Ishikawa (cell line): ENCODE measurements at regions not wholly inside any gene's neighbourhood (a gene's known extent, or its start where the extent isn't known, plus 50 kb on each side); places are given as distances from the start of the nearest gene placed in this dataset.

Experiments
- CEBPB ChIP-seq: IDR thresholded peaks from 2 replicates; pipeline ENCODE4 v1.6.1; 2012
- CREB1 ChIP-seq: IDR thresholded peaks from 2 replicates; pipeline ENCODE4 v1.6.1; 2012; ENCODE audit warnings: low read depth
- EGR1 ChIP-seq: IDR thresholded peaks from 2 replicates; pipeline ENCODE4 v1.6.1; 2012
- EP300 ChIP-seq: IDR thresholded peaks from 2 replicates; pipeline ENCODE4 v1.6.1; 2012; ENCODE audit warnings: borderline replicate concordance
- FOXM1 ChIP-seq: IDR thresholded peaks from 2 replicates; pipeline ENCODE4 v1.6.1; 2012; ENCODE audit warnings: low read depth, borderline replicate concordance
- NFIC ChIP-seq: IDR thresholded peaks from 2 replicates; pipeline ENCODE4 v1.6.1; 2012
- RAD21 ChIP-seq: IDR thresholded peaks from 2 replicates; pipeline ENCODE4 v1.6.1; 2012; ENCODE audit warnings: low read depth
- TAF1 ChIP-seq: IDR thresholded peaks from 2 replicates; pipeline ENCODE4 v1.6.1; 2012; ENCODE audit warnings: low read depth, mild to moderate bottlenecking
- TCF12 ChIP-seq: IDR thresholded peaks from 2 replicates; pipeline ENCODE4 v1.6.1; 2012; ENCODE audit warnings: low read depth
- TEAD4 ChIP-seq: IDR thresholded peaks from 2 replicates; pipeline ENCODE4 v1.6.1; 2012
- YY1 ChIP-seq: IDR thresholded peaks from 2 replicates; pipeline ENCODE4 v1.6.1; 2012; ENCODE audit warnings: low read depth
- ZBTB7A ChIP-seq: IDR thresholded peaks from 2 replicates; pipeline ENCODE4 v1.6.1; 2012; ENCODE audit warnings: low read depth
- TF ChIP-seq, protein P1 (sequence below): IDR thresholded peaks from 2 replicates; pipeline ENCODE4 v1.6.1; 2012
- TF ChIP-seq, protein P2 (sequence below): IDR thresholded peaks from 2 replicates; pipeline ENCODE4 v1.6.1; 2012; ENCODE audit warnings: low read depth, mild to moderate bottlenecking
- TF ChIP-seq, protein P3 (sequence below): IDR thresholded peaks from 2 replicates; pipeline ENCODE4 v1.6.1; 2012

DNA sequence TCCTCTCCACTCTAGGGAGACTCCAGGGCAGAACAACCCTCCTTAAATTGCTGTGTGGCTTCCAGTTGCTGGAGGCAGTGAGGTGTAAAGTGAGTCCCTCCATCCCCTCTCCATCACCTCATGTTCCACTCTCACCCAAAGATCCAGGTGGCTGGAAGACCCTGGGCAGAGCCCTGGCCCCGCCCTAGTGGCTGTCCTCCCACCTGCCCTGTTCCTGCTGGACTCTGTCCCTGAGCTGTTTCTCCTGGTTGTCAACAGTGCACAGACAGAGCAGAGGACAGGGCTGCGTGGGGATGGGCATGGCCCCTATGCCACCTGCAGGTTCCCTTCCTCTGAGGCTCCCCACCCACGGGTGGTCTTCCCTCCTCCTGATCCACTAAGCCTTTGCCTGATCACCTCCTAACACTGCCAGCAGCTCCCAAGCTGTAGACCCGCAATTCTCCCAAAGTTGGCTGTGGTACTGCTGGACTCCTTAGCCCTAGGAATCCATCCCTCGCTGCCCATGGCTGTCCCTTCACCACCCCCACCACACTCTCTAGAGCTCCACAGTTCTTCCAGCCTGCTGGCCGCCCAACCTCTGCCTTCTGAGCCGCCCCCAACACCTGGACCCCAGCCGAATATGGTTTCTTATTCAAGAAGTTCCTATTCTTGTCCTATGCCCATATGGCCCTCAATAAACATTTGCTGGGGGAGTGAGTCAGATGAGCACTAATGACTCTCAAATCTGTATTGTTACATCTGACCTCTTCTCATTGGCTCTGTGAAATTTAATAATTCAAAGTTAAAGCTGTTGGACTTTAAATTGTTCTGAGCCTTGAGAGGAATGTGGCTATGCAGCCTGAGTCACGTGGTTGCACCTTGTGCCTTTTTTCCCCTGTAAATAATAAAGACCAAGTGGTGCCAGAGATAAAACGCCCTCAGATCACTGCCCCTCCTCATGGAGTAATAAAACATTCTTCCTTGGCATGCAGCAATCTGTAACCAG lies 260.0 kb upstream of the HS6ST1 start:
- TF ChIP-seq, protein P1, sequence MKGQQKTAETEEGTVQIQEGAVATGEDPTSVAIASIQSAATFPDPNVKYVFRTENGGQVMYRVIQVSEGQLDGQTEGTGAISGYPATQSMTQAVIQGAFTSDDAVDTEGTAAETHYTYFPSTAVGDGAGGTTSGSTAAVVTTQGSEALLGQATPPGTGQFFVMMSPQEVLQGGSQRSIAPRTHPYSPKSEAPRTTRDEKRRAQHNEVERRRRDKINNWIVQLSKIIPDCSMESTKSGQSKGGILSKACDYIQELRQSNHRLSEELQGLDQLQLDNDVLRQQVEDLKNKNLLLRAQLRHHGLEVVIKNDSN = peak; percentile 78
- no peak; the same call in 1 of the 2 replicates for TF ChIP-seq TEAD4

DNA sequence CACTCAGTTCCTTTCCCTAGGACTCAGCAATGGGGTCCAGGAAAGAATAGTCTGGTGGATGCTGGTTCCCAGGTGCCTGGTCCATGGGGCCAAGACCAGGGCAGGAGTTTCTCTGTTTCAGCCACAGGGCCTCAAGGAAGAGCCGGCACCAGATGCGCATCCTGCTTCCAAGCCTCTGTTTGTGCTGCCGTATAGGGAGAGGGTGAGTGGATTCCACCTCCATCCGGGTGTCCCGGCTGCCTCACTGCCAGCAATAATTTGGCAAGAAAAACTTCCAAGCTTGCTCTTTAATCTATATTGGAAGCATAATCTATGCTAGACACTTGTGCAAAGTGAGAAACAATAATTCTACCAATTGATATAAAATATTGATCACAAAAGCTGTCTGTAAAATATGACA lies 261.2 kb upstream of the HS6ST1 start:
- TF ChIP-seq TAF1 = no peak
- no peak for TF ChIP-seq ZBTB7A
- TF ChIP-seq NFIC = no peak
- TF ChIP-seq, protein P1 = no peak
- TF ChIP-seq, protein P2, sequence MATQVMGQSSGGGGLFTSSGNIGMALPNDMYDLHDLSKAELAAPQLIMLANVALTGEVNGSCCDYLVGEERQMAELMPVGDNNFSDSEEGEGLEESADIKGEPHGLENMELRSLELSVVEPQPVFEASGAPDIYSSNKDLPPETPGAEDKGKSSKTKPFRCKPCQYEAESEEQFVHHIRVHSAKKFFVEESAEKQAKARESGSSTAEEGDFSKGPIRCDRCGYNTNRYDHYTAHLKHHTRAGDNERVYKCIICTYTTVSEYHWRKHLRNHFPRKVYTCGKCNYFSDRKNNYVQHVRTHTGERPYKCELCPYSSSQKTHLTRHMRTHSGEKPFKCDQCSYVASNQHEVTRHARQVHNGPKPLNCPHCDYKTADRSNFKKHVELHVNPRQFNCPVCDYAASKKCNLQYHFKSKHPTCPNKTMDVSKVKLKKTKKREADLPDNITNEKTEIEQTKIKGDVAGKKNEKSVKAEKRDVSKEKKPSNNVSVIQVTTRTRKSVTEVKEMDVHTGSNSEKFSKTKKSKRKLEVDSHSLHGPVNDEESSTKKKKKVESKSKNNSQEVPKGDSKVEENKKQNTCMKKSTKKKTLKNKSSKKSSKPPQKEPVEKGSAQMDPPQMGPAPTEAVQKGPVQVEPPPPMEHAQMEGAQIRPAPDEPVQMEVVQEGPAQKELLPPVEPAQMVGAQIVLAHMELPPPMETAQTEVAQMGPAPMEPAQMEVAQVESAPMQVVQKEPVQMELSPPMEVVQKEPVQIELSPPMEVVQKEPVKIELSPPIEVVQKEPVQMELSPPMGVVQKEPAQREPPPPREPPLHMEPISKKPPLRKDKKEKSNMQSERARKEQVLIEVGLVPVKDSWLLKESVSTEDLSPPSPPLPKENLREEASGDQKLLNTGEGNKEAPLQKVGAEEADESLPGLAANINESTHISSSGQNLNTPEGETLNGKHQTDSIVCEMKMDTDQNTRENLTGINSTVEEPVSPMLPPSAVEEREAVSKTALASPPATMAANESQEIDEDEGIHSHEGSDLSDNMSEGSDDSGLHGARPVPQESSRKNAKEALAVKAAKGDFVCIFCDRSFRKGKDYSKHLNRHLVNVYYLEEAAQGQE = no peak
- TF ChIP-seq EP300 = no peak
- no peak for TF ChIP-seq TCF12
- no peak for TF ChIP-seq CREB1
- TF ChIP-seq RAD21 = no peak
- no peak for TF ChIP-seq YY1
- no peak for TF ChIP-seq EGR1
- TF ChIP-seq FOXM1 = no peak
- TF ChIP-seq, protein P3, sequence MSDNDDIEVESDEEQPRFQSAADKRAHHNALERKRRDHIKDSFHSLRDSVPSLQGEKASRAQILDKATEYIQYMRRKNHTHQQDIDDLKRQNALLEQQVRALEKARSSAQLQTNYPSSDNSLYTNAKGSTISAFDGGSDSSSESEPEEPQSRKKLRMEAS = no peak
- no peak for TF ChIP-seq CEBPB
- TF ChIP-seq TEAD4 = no peak

DNA sequence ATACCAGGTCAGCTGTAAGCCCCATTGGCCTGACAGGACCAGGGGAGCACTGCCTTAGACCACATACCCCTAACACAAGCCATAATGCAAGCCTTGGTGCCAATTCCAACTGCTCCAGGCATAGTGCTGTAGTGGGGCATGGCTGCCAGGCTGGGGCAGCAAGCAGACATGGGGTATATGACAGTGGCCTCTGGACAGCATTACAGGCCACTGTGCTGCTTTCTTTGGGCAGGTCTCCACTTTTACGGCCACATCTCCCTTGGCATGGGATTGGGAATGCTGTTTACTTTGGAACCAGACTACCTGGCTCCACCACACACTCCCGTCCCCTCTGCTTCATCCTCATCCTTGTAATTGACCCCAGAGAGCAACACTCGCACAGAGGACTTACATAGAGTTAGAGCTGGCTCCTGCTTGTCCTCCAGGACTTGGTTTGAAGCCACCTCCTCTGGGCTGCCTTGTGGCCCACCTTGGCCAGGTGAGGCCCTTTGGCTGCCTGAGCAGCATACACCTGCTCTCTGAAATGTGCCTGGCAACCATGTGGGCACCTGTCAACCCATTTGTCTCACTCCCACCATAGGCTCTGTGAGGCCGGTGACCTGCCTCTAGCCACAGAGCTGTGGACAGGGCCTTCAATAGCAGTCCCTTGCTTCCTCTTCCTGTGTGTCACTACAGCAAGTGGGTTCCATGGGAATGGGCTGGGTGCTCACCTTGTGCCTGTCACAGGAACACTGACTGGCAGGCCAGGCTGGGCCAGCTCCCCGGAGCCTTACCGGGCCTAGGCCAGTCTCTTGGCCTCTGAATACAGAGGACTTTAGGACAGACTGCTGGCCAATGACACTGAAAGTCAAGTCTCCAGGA lies 262.6 kb upstream of the HS6ST1 start:
- TF ChIP-seq CREB1 (no peak), TCF12 (no peak), ZBTB7A (no peak), YY1 (no peak), CEBPB (no peak), EGR1 (no peak), FOXM1 (no peak), RAD21 (no peak), TAF1 (no peak), EP300 (no peak), TEAD4 (no peak), NFIC (no peak)
- TF ChIP-seq, protein P3 = no peak
- TF ChIP-seq, protein P1 = no peak
- TF ChIP-seq, protein P2 = no peak

DNA sequence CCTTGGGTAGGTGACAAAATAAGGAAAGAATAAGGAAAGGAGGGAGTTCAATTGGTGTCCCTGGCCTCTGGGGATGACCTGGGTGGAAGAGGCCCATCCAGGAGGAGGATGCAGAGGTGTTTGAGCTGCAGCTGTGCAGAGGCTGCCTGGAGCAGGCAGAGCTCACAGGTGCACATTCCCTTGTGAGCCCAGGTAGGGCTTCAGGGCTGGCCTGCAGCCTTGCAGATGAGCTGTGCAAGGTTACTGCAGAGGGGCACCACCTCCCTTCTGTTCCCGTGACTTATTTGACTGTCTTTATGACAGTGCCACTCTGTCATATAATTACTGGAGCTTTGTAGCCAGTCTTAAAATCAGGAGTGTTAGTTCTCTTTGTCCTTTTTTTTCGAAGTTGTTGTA lies 263.2 kb upstream of the HS6ST1 start:
- no peak for TF ChIP-seq CREB1
- TF ChIP-seq RAD21 = no peak
- no peak for TF ChIP-seq EP300
- TF ChIP-seq ZBTB7A = no peak
- TF ChIP-seq, protein P1 = no peak
- no peak for TF ChIP-seq FOXM1
- TF ChIP-seq EGR1 = no peak
- TF ChIP-seq TEAD4 = no peak
- no peak for TF ChIP-seq TCF12
- no peak for TF ChIP-seq NFIC
- TF ChIP-seq TAF1 = no peak
- TF ChIP-seq, protein P2 = no peak
- TF ChIP-seq CEBPB = no peak
- no peak for TF ChIP-seq YY1
- TF ChIP-seq, protein P3 = no peak
